Immature natural killer cell (primary cell): ENCODE measurements at regions not wholly inside any gene's neighbourhood (a gene's known extent, or its start where the extent isn't known, plus 50 kb on each side); places are given as distances from the start of the nearest gene placed in this dataset.

Experiments
- DNase-seq, 3 donors: peaks; one replicate each; pipeline ENCODE4 v3.0.0; 2022; ENCODE audit warnings: mixed read lengths in 1 of 3
- H3K27ac Mint-ChIP-seq, 6 donors: one replicate each; pipeline ENCODE4 v1.8.0; 2020; ENCODE audit warnings: mixed read lengths in 6 of 6, mild to moderate bottlenecking in 5 of 6, inconsistent platforms in 4 of 6, moderate library complexity in 3 of 6
- H3K27me3 Mint-ChIP-seq, 3 donors: one replicate each; pipeline ENCODE4 v1.8.0; 2020 to 2021; ENCODE audit warnings: low read depth in 3 of 3, mild to moderate bottlenecking in 3 of 3, mixed read lengths in 3 of 3, moderate library complexity in 3 of 3, inconsistent platforms in 1 of 3
- H3K36me3 Mint-ChIP-seq, 3 donors: one replicate each; pipeline ENCODE4 v1.8.0; 2020; ENCODE audit warnings: mixed read lengths in 3 of 3, inconsistent platforms in 2 of 3, mild to moderate bottlenecking in 2 of 3
- H3K4me1 Mint-ChIP-seq, 2 donors: one replicate each; pipeline ENCODE4 v1.8.0; 2020; ENCODE audit warnings: inconsistent platforms in 2 of 2, mild to moderate bottlenecking in 2 of 2, mixed read lengths in 2 of 2, moderate library complexity in 1 of 2
- H3K4me3 Mint-ChIP-seq, 5 donors: one replicate each; pipeline ENCODE4 v1.8.0; 2020; ENCODE audit warnings: mild to moderate bottlenecking in 5 of 5, mixed read lengths in 5 of 5, inconsistent platforms in 3 of 5, moderate library complexity in 3 of 5
- H3K9me3 Mint-ChIP-seq, 6 donors: one replicate each; pipeline ENCODE4 v1.8.0; 2020; ENCODE audit warnings: mild to moderate bottlenecking in 6 of 6, mixed read lengths in 6 of 6, inconsistent platforms in 4 of 6, moderate library complexity in 3 of 6

DNA sequence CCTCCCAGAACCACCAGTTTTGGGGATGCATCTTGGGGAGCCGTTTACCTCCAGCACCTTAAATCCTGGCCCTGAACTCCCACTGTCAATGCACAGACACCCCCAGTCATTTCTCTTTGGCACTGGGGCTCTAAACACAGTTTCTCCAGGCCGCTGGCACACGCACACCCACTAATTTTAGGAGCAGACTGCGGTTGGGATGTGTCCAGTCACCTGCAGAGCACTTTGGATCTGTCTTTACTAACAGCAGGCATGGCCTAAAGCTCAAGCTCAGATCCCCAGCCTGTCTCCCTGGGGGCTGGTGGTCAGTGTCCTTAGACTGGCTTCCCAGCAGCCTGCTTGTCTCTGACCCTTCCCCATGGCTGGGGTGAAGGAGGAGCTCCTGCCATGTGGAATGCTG lies 49.9 kb downstream of the SYNE3 start:
- Mint-ChIP-seq H3K36me3 (peaks cover 5 to 21% (median 14%) of the 10 kb centered on the region in 3 donors), H3K27me3 (no peaks in the 10 kb centered on the region), H3K4me3 (no peak overlapping the region), H3K27ac (no peak overlapping the region), H3K4me1 (peaks cover 8 to 20% of the 10 kb centered on the region in 2 donors), H3K9me3 (no peaks in the 10 kb centered on the region)
- no peak for DNase-seq

DNA sequence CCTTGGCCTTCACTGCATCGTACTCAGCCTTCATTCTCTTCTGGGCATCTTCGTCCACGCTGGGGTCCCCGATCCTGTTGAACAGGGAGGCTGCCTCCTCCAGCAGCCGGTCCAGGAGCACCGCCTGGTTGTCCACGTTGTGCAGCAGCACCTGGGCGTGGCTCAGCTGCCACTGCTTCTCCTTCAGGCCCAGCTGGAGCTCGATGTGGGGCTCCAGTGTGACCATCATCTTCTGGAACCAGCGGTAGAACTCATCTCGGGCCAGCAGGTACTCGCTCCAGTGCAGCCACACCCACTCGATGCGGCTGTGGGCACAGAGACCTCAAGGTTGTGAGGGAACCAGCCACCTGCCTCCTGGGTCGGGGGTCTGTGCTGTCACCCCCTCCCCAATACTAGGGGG lies 50.5 kb downstream of the SYNE3 start:
- Mint-ChIP-seq H3K27ac (no peak overlapping the region), H3K27me3 (no peaks in the 10 kb centered on the region), H3K9me3 (no peaks in the 10 kb centered on the region), H3K4me1 (peaks cover 8 to 20% of the 10 kb centered on the region in 2 donors), H3K4me3 (no peak overlapping the region), H3K36me3 (peaks cover 4 to 21% (median 14%) of the 10 kb centered on the region in 3 donors)
- no peak for DNase-seq

DNA sequence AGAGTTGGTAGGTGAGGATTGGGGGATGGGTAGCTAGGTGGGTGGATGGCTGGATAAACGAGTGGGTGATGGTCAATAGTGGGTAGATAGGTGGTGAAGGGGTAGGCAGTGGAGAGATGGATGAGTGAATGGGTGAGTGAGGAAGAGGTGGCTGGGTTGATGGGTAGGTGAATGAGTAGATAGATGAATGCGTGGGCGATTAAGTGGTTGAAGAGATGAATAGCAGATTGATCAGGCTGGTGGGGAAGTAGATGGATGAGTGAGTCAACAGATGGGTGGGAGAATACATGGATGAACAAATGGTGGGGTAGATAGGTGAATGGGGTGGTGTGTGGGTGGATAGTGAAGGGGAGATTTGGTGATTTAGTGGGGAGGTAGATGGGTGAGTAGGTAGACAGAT lies 51.1 kb downstream of the SYNE3 start:
- no peaks in the 10 kb centered on the region for H3K27me3 Mint-ChIP-seq
- H3K4me1 Mint-ChIP-seq: peaks cover 8 to 20% of the 10 kb centered on the region in 2 donors
- no peak overlapping the region for H3K4me3 Mint-ChIP-seq
- peaks cover 4 to 21% (median 14%) of the 10 kb centered on the region in 3 donors for H3K36me3 Mint-ChIP-seq
- DNase-seq: no peak
- peak overlapping the region in 1 of 6 donors; percentile 44 for H3K27ac Mint-ChIP-seq
- H3K9me3 Mint-ChIP-seq: no peaks in the 10 kb centered on the region

DNA sequence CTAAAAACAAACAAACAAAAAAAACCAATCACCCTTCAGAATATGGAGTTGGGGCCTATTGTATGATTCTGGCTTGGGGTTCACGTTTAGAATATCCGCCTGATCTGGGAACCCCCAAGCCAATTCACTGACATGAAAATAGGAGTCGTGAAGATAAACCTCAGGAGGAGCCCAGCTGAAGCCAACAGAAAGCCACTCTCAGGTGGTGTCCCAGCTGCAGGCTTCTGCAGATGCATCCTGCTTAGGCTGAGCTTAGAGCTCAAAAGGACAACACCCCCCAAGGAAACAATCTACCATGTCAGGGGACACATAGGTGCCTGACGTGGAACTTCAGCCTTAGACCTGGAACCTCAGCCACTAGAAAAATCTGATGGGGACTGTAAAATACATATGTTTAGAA lies 51.9 kb downstream of the SYNE3 start:
- H3K27ac Mint-ChIP-seq: peak overlapping the region in 3 of 6 donors; percentile 5 to 72 (median 5)
- H3K4me1 Mint-ChIP-seq: peaks cover 8 to 20% of the 10 kb centered on the region in 2 donors
- H3K27me3 Mint-ChIP-seq: no peaks in the 10 kb centered on the region
- DNase-seq: no peak
- peaks cover 4 to 16% (median 14%) of the 10 kb centered on the region in 3 donors for H3K36me3 Mint-ChIP-seq
- H3K4me3 Mint-ChIP-seq: no peak overlapping the region
- H3K9me3 Mint-ChIP-seq: no peaks in the 10 kb centered on the region

DNA sequence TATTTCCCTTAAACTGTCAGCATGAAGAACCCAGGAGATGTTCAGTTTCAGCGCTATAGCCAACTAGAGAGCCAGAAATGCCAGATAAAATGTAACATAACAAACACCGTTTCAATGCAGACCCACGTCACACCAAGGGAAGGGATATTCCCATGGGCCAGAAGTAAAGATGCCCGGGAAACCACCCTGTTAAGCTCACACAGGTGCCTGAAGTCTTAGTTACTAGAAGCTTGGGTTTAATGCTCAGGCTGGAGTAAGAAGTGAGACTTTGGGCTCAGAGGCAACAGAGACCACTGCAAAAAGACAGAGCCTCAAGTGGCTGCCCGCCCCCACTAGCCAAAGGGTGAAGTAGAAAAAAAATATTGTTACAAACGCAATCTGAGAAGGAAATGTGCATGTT lies 52.3 kb downstream of the SYNE3 start:
- H3K27me3 Mint-ChIP-seq: no peaks in the 10 kb centered on the region
- H3K27ac Mint-ChIP-seq: peak overlapping the region in 3 of 6 donors; percentile 53 to 72 (median 68)
- no peak overlapping the region for H3K4me3 Mint-ChIP-seq
- H3K9me3 Mint-ChIP-seq: no peaks in the 10 kb centered on the region
- H3K36me3 Mint-ChIP-seq: peaks cover 4 to 16% (median 14%) of the 10 kb centered on the region in 3 donors
- peaks cover 8 to 20% of the 10 kb centered on the region in 2 donors for H3K4me1 Mint-ChIP-seq
- DNase-seq: no peak

DNA sequence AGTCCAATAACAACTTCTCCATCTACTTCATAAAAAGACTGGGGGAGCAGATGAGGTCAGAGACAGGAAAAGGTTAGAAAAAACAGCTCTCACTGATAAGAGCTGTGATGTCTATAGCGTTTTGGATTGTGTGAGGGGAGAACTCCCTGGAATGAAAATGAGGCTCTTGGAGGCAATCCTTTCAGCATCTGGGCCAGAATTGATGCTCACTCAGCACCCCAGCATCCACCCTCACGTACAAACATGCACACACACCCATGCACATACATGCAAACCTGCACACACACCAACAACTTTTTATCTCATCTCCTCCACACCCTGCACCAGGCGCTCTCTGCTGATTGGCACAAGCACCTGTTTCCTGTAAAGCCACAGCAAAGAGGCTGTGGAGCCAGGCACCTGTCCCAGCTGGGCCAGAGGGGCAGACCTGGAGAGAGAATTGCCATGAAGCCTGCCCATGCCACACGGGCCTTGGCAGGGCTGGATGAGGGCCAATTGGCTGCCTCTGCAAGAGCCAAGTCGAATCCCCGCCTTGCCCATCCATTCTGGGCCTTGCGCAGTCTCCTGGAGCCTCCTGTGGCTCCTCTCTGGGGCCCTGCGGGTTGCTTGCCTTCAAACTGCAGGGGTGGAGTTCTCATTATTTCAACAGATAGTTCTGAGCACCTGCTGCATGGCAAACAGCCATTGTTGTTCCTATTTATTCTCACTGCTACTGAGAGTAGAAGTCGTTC lies 53.1 kb downstream of the SYNE3 start:
- Mint-ChIP-seq H3K4me1 (peaks cover 8 to 20% of the 10 kb centered on the region in 2 donors), H3K27ac (peak overlapping the region; percentile 42 to 86 (median 66)), H3K4me3 (peak overlapping the region in 3 of 5 donors; percentile 18 to 60 (median 30)), H3K27me3 (no peaks in the 10 kb centered on the region), H3K36me3 (peaks cover 0 to 14% (median 12%) of the 10 kb centered on the region in 3 donors), H3K9me3 (no peaks in the 10 kb centered on the region)
- DNase-seq: peak; percentile 18 to 39 (median 38)

DNA sequence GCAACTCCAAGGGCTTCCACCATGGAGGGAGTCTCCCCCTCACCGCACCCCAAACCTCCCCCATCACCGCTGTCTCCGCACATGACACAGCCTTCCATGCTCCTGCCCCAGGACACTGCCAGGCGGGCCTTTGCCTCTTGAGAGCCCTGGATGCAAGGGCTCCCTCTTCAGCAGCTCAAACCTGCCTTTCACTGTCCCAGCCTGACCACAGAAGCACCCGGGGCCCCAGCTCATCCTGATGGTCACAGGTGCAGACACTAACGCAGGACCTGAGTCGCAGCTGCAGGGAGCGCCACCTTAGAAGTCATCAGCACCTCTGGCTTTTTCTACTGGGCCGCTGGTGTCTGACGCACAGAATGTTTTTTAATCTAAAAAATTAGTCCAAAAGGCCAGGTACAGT lies 54.0 kb downstream of the SYNE3 start:
- Mint-ChIP-seq H3K4me1 (peaks cover 8 to 20% of the 10 kb centered on the region in 2 donors), H3K36me3 (peaks cover 0 to 14% (median 12%) of the 10 kb centered on the region in 3 donors), H3K27ac (peak overlapping the region in 3 of 6 donors; percentile 60 to 72 (median 62)), H3K27me3 (no peaks in the 10 kb centered on the region), H3K4me3 (no peak overlapping the region), H3K9me3 (no peaks in the 10 kb centered on the region)
- DNase-seq: no peak

DNA sequence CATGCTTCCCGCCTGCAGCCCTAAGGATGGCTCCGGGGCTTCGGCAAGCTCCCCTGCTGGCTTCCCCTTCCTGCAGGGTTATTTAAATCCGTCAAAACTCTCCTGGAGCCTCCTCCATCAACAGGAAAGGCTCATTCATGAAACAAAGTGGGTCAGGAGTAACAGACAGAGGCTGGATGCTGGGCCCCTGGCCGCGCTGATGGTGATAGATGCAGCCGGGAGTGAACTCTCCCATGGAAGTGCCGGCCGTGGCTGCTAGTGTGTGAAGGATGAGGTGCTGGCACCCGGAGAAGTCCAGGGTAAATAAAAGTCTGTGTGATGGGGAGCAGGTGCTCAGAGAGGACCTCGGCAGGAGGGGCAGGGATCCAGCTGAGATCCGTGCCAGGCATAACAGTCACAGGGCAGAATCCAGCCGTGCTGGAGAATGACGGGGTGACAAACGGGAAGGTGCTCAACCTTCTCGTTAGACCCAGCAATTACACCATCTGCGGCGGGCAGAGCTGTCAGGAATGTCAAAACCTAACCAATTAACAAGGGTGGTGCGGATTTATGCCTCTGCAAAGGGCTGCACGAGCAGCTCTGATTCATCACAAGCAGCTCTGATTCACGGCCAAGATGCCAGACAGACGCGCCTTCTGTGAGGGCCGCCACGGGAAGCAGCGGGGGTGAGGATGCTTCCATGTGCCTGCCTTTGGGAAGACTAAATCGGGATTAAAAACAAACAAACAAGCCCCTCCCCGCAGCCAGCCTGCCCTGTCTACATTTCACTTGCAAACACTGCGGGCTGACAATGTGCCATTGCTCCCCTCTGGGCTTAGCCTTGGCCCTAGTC lies 55.6 kb downstream of the SYNE3 start:
- no peak for DNase-seq
- H3K9me3 Mint-ChIP-seq: no peaks in the 10 kb centered on the region
- peaks cover 2 to 14% (median 12%) of the 10 kb centered on the region in 3 donors for H3K36me3 Mint-ChIP-seq
- H3K27me3 Mint-ChIP-seq: no peaks in the 10 kb centered on the region
- no peak overlapping the region for H3K4me3 Mint-ChIP-seq
- no peak overlapping the region for H3K27ac Mint-ChIP-seq
- H3K4me1 Mint-ChIP-seq: peaks cover 8 to 20% of the 10 kb centered on the region in 2 donors

DNA sequence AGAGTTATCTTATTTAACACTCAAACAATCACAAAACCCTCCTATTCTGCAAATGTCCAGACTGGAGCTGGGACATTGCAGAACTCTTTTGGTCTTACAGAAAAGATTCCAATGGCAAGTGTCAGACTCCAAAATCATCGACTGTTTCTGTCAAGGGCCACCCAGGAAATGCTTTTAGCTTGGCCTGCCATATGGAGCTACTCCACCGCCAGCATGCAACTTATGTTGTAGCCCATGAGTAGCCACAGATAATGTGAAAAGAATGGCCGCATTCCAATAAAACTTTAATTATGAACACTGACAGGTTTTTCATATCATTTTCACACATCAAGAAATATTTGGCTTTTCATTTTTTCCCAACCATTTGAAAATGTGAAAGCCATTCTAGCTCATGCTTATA lies 57.5 kb downstream of the SYNE3 start:
- H3K4me3 Mint-ChIP-seq: no peak overlapping the region

DNA sequence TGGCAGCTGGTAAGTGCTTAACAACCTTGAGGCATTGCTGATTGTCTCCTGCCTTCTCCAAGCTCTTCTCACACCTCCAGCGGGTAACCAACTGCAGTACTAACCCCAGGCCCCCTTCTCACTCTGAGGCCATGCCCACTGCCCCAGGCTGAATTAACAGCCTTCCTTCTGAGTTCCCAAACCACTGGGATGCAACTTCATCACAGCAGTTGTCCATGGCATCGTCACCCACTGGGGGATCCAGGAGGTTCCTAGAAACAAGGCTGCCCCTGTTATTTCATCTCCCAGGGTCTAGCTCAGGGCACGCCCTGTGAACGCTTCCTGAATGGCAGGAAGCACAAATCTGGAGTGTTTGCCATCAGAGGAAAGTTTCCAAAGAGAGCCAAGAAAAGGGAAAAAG lies 58.0 kb downstream of the SYNE3 start:
- Mint-ChIP-seq H3K36me3 (peaks cover 0 to 8% (median 0%) of the 10 kb centered on the region in 3 donors), H3K27me3 (no peaks in the 10 kb centered on the region), H3K27ac (no peak overlapping the region), H3K9me3 (no peaks in the 10 kb centered on the region), H3K4me1 (peaks cover 5 to 14% of the 10 kb centered on the region in 2 donors), H3K4me3 (no peak overlapping the region)
- DNase-seq: no peak

More for the DNA sequence above, 57.5 kb downstream of the SYNE3 start:
- DNase-seq: no peak
- Mint-ChIP-seq H3K9me3 (no peaks in the 10 kb centered on the region), H3K36me3 (peaks cover 0 to 8% (median 3%) of the 10 kb centered on the region in 3 donors), H3K27ac (no peak overlapping the region), H3K4me1 (peaks cover 8 to 19% of the 10 kb centered on the region in 2 donors), H3K27me3 (no peaks in the 10 kb centered on the region)

DNA sequence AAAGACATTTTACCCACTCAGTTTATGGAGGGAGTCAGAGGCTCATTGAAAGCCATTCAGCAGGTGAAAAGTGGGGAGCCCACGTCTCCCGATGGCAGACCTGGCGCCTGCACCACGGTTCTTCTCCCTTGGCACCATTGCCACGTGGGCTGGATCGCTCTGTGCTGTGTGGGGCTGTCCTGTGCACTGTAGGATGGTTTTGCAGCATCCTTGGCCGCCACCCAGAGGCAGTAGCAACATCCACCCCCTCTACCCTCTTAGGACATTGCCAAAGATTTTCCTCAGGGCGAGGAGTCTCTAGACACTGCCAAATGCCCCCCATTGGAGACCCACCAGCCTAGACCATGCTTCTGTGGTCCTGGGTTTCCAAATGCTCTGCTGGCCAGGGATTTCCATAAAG lies 60.2 kb downstream of the SYNE3 start:
- no peak overlapping the region for H3K27ac Mint-ChIP-seq
- peaks cover 0 to 8% (median 2%) of the 10 kb centered on the region in 3 donors for H3K36me3 Mint-ChIP-seq
- no peaks in the 10 kb centered on the region for H3K9me3 Mint-ChIP-seq
- DNase-seq: no peak
- no peaks in the 10 kb centered on the region for H3K27me3 Mint-ChIP-seq
- H3K4me3 Mint-ChIP-seq: no peak overlapping the region
- H3K4me1 Mint-ChIP-seq: no peaks in the 10 kb centered on the region

DNA sequence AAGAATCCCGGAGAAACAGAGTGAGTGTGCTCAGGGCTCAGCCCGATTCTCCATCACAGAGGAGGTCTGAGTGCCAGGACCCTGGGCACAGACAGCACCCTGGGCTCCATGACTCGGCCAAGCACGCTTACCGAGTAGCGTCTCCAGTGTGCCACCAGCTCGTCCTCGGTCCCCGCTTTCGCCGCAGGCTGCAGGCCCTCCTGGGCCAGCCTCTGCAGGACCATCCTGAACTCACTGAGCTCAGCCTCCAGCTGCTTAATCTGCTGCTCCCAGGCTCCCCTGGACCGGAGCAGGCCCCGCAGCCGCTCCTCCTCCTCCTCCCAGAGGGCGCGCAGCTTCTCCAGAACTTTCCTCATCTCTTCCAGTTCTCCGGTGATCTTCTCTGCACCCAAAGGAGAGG lies 61.2 kb downstream of the SYNE3 start:
- Mint-ChIP-seq H3K4me1 (no peaks in the 10 kb centered on the region), H3K9me3 (no peaks in the 10 kb centered on the region), H3K27ac (no peak overlapping the region), H3K4me3 (no peak overlapping the region), H3K27me3 (no peaks in the 10 kb centered on the region), H3K36me3 (peaks cover 5 to 9% (median 8%) of the 10 kb centered on the region in 3 donors)
- no peak for DNase-seq

DNA sequence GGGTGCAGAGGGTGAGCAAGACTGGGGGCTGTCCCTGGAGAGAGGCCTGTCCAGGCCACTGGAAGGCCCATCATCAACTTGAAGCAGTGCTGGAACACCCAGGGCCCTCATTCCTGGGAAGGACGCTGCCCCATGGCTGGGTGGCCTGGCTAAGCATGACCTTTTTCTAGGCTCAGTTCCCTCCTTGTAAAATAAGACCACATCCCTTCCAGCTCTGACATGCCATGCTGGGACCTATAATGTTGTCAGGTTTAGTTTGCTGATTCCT lies 62.8 kb downstream of the SYNE3 start:
- Mint-ChIP-seq H3K27ac (no peak overlapping the region), H3K27me3 (no peaks in the 10 kb centered on the region), H3K36me3 (peaks cover 9 to 13% (median 12%) of the 10 kb centered on the region in 3 donors), H3K4me1 (no peaks in the 10 kb centered on the region), H3K4me3 (no peak overlapping the region), H3K9me3 (no peaks in the 10 kb centered on the region)
- no peak for DNase-seq

DNA sequence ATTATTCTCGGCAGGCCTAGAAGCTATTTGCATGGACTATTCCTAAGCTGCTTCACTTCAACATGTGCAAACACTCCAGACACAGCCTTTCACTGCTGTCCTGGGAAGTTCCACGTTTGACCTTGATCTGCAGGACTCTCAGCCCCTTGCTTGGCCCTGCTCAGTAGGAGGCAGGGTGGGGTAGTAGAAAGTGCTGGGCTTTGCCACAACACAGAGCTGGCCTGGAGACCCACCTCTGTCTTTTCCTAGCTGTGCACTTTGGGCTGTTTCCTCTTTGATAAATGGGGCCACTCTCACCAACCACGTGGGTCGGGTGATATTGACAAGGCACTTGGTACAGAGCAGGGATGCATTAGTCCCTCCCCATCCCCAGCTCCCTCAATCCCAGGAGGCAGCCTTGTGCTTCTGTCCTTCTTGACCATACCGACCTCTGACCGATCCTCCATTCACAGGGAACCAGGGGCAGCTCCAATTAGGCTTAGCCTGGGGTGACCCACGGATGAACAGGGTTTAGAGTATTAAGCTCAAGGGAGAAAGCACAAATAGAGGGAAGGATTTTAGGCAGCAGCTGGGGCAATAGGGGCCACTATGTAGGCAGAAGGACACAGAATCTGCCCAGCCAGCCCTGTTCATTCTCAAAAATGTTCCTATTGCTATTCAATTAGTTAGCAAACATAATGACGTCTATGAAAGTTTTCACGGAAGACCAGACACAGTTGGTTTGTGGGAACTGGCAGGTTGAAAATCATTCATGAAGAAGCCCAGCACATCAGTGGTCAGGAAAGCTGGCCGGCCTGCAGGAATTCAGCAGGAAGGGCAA lies 63.3 kb downstream of the SYNE3 start:
- Mint-ChIP-seq H3K9me3 (no peaks in the 10 kb centered on the region), H3K36me3 (peaks cover 9 to 13% (median 12%) of the 10 kb centered on the region in 3 donors), H3K4me3 (no peak overlapping the region), H3K27me3 (no peaks in the 10 kb centered on the region), H3K27ac (no peak overlapping the region), H3K4me1 (no peaks in the 10 kb centered on the region)
- DNase-seq: no peak
